ENCODE measurements at regions not wholly inside any gene's neighbourhood (a gene's known extent, or its start where the extent isn't known, plus 50 kb on each side); places are given as distances from the start of the nearest gene placed in this dataset.
"Not testable (repeated sequence)": the region's sequence is repeated elsewhere in the genome, so short reads cannot be mapped to it uniquely, and the experiment has no call there.

DNA sequence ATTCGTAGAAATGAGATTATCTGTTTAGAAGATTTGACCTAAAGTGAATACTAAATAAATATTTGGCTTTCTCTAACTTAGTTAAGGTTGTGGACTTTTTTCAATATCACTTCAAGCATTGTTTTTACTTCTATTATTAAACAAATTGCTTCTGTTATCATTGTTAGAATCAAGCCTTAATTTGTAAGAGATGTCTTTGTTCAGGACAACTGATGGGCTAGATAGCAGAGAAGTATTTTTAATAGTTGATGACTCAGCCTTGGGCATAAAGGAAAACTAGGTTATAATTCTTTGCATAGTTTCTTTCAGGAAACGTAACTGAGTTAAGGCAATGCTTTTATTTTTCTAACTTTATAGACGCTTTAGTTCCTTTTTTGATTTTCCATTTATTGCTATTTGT lies 128.8 kb upstream of the SMIM30 start:
- DNase-seq (ENCODE audit: low read depth, low spot score) = no peak

DNA sequence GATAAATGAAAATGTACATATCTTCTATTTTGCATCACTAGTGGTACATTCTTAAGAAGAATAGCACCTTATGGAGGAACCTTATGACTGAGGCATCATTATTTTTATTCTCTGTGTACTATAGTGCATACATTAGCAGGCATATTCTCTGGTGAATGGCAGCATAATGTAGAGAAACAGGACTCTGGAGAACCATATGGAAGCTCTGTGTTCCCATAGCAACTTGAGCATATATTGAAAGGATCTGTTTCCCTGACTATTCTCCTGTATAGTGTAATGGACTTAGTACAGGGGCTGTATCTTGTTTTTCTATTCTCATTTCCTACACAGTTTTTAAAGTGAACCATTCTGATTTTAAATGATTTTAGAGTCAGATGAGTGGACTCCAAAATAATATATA lies 128.4 kb upstream of the SMIM30 start:
- no peak for DNase-seq (ENCODE audit: low read depth, low spot score)

DNA sequence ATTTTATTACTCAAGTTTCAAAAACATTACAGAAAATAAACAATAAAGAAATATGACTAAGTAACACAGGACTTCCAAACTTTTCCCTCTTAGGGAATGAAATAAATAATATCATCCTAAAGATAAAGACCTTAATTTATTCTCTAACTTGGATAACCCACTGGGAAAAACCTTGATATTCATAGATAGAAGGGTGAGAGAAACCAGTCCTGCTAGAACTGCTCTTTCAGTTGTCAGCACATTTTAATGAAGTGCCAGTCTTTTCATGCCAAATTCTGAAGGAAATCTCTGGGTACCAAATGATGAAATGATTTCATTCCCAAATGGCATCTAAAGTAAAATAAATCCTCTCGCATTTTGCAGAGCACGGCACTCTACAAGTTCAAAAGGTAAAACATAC lies 114.5 kb upstream of the SMIM30 start:
- no peak for DNase-seq (ENCODE audit: low read depth, low spot score)

DNA sequence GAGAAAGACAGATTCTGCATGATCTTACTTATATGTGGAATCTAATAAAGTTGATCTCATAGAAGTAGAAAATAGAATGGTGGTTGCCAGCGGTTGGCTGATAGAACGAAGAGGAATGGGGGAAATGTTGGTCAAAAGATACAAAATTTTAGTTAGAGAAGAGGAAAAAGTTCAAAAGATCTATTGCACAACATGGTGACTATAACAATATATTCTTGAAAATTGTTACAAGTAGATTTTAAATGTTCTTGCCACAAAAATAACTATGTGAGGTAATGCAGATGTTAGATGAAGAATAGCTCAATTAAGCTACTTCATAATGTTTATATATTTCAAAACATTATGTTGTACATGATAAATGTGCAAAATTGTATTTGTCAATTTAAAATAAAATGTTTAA lies 112.3 kb upstream of the SMIM30 start:
- DNase-seq (ENCODE audit: low read depth, low spot score) = no peak

DNA sequence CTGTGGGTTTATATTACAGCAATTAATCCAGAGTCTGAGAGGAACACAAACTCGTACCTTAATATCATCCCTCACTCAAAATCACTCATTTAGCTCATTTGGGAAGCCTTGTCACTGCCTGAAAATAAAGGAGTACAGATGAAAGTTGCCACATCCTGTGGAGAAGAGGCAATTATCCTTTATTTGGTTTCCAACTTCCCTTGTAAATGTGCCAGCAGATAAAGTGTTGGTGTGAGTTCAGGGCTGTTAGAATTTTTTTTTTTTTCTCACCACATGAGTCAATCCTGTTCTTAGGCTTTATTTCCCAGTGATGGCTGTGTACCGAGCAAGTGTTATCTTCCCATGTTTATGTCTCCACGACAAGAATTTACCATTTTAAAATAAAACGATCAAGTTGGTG lies 99.0 kb upstream of the SMIM30 start:
- DNase-seq (ENCODE audit: low read depth, low spot score) = no peak

DNA sequence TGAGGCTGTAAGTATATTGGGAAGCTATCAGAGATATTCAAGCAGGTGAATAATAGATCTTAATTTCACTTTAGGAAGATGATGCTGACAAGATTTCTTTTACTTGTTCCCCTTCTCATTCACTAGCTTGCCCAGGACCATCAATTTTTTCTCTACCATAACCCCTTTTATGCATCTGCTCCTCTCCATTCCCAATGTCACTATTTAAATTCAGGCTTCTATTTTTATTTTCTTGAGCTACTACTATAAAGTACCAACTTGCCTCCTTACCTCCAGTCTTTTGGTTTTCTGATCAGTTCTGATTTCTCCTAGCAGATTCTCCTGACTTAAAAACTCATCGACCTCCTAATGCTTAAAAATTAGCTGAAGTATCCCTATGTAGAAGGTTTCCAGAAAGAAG lies 97.7 kb upstream of the SMIM30 start:
- no peak for DNase-seq (ENCODE audit: low read depth, low spot score)

DNA sequence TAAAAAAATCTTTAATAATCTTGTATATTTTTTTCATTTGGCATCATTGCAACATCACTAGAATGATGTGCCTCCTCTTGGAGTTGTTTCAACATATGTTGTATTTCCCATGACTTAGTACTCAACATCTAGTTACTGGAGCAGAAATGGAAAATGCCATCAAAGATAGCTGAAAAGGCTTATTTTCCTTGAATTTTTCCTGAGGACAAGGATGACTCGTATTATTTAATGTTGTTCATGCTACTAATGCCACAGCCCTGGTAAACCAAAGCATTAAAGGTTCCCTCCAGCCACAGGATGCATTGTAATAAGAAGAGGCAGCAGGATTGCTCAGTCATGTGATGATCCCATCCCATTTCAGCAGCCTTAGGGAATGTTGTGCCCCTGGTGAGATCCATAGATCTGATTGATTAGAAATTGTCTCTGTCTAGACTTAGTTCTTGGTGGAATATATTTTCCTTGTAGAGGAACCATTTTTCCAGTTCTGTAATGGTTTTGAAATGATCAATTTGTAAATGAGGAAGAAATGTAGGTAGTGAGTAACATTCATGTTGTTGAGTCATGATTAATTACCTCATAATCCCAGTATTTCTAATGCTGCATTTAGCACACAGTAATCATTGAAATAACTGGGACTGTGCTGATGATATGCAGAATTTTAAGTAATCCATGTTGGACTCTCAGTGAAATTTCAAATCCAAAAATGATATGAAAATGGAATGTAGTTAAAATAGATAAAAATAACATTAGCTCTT lies 91.3 kb upstream of the SMIM30 start:
- DNase-seq (ENCODE audit: low read depth, low spot score) = no peak

DNA sequence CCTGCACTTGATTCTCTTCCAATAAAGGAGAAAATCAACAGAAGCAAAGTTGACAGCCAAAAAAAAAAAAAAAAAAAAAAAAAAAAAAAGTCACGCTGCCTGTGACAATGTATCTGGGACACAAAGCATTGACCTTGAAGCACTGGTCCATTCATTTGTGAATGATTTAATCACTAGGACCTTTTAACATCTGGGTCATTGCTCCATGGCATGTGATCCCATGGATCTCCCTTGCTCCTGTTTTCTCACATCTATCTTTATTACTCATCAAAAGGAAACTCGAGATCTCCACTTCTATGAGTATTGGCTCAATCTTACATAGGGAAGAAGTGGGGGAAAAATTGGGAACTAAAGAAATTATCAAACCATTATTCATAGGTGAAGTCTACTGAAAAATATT lies 89.6 kb upstream of the SMIM30 start:
- no peak for DNase-seq (ENCODE audit: low read depth, low spot score)

DNA sequence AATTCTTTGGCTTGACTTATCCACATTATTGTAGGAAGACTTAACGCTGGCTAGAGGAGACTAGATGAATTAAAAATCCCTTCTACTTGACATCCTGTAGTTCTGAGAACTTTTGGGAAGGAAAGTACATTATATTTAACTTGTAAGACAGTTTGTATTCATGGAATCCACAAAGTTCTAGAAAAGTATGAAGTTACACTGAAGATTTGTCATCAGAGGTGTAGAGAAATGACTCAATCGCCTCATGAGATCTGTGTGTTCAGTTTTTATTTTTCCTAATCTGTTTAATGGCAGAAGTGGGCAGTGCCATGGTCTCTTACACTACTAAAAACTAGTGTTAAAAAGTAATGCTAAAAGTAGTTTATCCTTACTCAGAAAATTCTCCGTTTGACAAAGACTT lies 89.1 kb upstream of the SMIM30 start:
- no peak for DNase-seq (ENCODE audit: low read depth, low spot score)

DNA sequence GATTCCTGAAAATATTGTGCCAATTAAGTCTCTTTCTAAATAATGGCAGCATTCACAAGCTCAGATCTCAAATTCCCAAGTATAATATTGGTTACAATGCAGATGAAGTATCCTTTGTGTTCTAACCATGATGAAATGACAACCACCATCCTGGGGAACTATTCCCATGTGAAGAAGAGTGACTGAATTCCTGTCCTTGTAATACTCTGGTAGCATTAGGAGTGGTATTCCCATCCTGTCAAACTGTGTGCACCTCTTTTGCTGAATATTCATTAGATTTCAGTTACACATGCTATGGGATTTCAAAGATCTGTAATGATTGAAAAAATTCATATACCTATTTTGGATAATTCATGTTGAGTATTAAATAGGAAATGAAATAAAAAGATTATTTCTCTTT lies 86.1 kb upstream of the SMIM30 start:
- no peak for DNase-seq (ENCODE audit: low read depth, low spot score)

DNA sequence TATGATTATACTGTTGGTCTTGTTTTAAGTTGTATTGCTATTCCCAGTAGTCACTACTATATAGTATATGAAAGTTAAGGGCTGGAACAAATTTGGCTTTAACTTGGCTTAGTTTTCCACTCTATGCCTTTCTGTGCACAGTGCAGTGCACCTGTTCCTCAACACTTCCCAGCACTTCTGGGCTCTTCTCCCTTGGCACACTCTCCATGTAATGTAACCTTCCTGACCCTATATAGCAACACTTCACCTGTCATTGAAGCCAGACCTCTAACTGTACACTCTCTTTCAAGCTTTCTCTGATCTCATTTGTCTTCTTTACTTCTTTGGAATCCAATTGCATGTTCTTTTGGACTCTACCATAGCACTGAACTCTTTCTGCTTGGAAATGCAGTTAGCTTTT lies 83.9 kb upstream of the SMIM30 start:
- no peak for DNase-seq (ENCODE audit: low read depth, low spot score)

DNA sequence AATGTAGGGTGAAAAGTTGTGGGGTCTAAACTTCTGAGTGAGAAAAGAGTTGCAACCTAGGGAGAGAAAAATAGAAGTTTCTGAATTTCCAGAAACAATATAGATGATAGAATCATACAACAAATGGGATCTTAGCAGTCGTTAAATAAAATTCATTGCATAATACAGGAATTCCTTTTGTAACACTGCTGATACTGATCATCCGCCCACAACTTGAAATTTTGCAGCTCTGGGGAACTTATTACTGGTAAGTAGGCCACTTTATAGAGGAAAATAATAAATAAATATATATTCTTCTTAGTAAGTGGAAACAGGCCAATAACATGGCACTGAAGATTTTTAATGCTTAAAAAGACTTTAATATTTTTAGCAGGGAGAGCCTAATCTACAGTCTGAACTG lies 81.9 kb upstream of the SMIM30 start:
- DNase-seq (ENCODE audit: low read depth, low spot score) = no peak

DNA sequence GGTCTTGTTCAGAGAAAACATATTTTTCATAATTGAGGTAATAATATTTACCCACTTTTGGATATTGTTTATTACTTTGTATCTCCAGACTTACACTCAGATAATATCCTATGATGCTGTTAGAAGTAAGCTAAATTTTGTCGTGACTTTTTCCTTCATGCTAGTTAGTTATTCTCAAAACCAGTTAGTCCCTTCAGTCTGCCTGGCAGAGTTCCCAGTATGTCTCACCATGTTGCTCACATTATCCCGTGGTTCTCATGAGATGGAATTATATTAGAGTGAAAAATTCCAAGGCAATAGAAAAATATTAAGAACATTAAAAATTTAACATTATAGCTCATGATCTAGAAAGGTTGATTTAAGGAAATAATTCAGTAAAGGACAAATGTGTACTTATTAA lies 81.5 kb upstream of the SMIM30 start:
- no peak for DNase-seq (ENCODE audit: low read depth, low spot score)

DNA sequence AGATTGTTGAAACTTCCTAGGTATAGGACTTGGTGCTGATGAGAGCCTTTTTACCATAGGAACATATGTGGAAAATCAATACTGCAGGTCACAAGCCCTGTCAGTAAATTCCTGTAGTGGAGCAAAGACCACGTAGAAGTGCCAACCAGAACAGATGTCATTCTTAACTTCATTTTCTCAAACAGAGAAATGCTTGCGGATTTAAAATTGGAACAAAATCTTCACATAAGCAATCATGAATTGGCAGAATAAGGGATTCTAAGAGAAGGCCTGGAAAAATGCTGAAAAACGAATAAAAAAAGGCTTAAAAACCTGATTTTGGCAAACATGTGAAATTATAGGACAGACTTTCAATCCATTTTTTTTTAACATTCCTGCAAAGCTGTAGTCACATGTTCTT lies 80.8 kb upstream of the SMIM30 start:
- DNase-seq (ENCODE audit: low read depth, low spot score) = no peak

DNA sequence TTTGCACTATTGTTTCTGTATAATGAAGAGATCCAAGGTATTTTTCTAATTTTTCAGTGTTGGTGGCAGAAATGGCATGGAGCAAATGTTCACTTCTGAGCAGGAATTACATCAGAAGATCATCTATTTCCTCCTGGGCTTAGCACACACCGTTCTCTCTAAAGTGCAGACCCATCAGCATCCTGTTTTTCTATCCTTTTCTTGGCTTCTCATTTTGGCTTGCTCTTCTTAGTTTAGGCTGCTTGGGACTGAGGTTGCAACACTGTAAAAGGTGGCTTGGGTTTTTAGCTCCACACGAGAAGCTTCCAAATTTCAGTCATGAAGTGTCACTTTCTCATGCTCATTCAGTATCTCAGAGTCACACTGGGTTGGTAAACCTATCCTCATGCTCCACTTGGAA lies 79.9 kb upstream of the SMIM30 start:
- DNase-seq (ENCODE audit: low read depth, low spot score) = no peak

DNA sequence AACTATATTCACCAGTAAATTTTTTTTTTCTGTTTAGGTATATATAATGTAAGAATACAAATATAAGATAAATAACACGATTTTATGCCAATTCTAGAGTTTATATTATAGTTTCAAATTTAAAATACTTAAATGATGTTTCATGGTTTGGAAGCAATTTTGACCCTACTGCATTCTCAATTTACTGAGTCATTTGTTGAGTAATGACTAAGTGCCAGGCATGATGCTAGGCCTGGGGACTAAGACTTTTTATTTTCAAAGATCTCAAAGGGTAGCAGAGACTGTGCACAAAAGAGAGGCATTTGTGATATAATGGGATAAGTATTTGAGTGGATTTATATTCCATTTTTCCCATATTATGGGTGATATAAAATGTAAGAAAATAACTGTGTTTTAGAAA lies 78.9 kb upstream of the SMIM30 start:
- DNase-seq (ENCODE audit: low read depth, low spot score) = no peak

DNA sequence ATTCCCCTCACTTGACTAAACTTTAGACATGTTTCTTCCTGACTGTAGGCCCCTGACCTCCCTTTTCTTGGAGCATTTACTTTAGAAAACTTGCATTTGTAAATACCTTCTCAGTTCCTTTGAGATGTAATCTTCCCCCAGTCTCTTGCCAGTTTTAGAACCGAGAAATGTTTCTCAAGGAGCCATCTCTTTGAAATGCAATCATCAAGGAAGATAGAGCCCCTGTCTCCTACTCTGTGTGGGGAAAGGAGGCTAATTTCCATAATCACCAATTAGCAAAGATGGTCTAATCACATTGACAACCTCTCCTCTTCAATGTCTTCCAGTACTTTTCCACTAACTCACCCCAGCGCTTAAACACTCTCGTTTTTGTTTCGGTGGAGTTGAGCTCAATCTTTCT lies 70.0 kb upstream of the SMIM30 start:
- DNase-seq (ENCODE audit: low read depth, low spot score) = no peak

DNA sequence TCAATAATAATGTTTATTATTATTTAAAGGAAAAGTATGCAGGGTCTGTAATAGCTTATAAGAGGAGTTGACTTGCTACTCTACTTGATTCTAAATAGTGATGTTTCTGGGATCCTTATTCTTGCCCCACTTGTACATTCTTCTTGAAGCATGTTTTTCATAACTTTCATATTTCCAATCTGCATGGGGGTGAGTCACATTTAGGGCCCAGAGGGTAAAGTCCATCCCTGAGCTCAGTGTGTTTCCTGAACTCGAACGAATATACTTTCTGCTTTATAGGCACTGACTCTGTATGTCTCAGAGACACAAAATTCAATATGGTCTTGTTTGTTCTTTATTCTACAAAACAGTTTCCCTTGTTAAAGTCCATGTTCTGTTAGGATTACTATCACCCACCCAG lies 61.0 kb upstream of the SMIM30 start:
- DNase-seq (ENCODE audit: low read depth, low spot score) = no peak

DNA sequence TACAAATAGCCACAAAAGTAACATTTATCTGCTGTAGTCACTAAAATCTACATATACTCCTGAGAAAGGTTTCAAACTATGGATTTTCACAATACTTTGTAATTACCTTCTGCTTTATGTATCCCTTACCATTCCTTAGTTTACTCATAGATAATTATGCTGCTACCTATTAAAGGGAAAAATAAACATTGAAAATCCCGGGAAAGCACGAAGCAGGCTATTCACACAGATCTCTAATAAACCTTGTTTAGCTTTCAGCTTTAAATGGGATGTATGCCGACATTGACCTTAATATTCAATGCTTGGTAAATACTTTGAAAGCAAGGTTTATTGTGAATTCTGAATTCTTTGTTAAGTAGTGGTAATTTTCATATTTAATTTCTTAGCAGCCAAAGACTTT lies 58.5 kb upstream of the SMIM30 start:
- DNase-seq (ENCODE audit: low read depth, low spot score) = no peak

DNA sequence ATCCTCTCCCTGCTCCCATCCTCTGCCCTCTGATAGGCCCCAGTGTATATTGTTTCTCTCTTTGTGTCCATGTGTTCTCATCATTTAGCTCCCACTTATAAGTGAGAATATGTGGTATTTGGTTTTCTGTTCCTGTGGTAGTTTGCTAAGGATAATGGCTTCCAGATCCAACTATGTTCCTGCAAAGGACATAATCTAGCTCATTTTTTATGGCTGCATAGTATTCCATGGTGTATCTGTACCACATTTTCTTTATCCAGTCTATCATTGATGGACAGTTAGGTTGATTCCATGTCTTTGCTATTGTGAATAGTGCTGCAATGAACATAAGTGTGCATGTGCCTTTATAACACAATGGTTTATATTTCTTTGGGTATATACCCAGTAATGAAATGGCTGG lies 57.8 kb upstream of the SMIM30 start:
- not testable (repeated sequence) for DNase-seq (ENCODE audit: low read depth, low spot score)

DNA sequence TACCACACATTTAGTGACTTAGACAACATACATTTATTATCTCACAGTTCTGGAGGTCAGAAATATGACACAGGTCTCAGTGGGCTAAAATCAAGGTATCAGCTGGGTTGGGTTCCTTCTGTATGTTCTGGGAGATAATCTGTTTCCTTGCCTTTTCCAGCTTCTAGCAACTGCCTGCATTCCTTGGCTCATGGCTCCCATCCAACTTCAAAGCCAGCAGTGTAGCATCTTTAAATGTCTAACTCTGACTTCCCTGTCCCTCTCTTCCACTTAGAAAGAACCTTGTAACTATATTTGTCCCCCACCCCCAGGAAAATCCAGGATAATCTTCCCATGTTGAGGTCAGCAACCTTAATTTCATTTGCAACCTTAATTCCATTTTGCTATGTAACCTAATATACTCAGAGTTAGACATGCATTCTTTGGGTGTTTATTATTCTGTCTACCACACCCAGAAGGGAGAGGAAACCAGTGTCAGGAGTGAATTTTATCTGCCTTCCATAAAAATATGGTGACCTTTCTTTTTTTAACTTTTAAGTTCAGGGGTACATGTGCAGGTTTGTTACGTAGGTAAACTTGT lies 57.3 kb upstream of the SMIM30 start:
- DNase-seq (ENCODE audit: low read depth, low spot score) = no peak

DNA sequence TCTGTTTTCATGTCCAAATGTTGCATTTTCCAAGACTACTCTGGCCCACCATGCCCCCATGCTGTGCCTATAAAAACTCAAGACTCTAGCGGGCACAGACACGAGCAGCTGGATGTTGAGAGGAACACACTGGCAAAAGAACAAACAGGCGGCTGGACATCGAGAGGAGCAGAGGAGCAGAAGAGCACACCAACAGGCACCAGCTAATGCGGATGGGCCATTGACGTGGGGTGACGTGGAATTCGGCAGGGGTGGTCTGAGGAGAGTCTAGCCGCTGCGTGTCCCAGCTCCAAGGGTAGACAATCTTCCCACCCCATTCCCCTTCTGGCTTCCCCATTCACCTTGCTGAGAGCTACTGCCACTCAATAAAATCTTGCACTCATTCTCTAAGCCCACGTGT lies 54.4 kb upstream of the SMIM30 start:
- no peak for DNase-seq (ENCODE audit: low read depth, low spot score)

DNA sequence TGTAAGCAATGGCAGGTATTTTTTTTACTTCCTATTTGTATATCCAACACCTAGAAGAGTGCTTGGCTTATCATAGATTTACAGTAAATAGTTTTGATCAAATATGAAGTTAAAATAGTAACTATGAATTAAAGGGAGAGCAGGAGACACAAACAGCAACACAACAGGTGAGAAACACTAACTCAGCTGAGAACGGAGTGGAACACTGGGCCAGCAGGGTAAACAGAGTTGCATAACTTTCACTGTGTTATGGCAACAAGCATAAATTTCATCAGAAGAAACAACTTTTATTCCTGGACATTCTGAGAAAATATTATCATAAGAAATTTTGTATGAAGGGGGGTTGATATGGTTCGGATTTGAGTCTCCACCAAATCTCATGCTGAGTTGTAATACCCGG lies 52.2 kb upstream of the SMIM30 start:
- DNase-seq (ENCODE audit: low read depth, low spot score) = no peak

All from smooth muscle cell of the brain vasculature (primary cell).